SK-N-SH (cell line): ENCODE measurements at regions not wholly inside any gene's neighbourhood (a gene's known extent, or its start where the extent isn't known, plus 50 kb on each side); places are given as distances from the start of the nearest gene placed in this dataset.

Source experiments
- CTCF ChIA-PET: fragments of 300-600, 350-600 bp; formaldehyde crosslinking; extraction: SDS; loops from one replicate; lab custom pipeline; 2021; lab: Yijun Ruan, JAX
- POLR2A ChIA-PET: fragments of 350-600 bp; sonication (Branson Sonifier 250); formaldehyde crosslinking; extraction: SDS; loops from one replicate; lab custom pipeline; 2020; ENCODE audit warnings: antibody characterized with exemption, inconsistent platforms; lab: Yijun Ruan, JAX
- DNase-seq: peaks from one replicate; pipeline ENCODE4 v3.0.0; 2012
- H2AFZ ChIP-seq: fragments of 200-600 bp; sonication (generic); 2 replicates; pipeline ENCODE4 v1.8.1; 2016; ENCODE audit warnings: antibody characterized with exemption, mild to moderate bottlenecking, low read depth
- H3F3A ChIP-seq: fragments of 200-600 bp; sonication (generic); replicated peaks from 2 replicates; pipeline ENCODE3; 2016; ENCODE audit warnings: antibody characterized with exemption, mild to moderate bottlenecking; ENCODE audit not compliant: insufficient read depth
- H3K27ac ChIP-seq, 2 experiments: fragments of 200-500 bp in 1 of 2; fragments of 200-600 bp in 1 of 2; sonication (Bioruptor generic) in 1 of 2; sonication (generic), shearing (Covaris generic) in 1 of 2; 2 replicates each; pipeline versions ENCODE4 v1.5.1 to v1.6.1; 2014 to 2016; ENCODE audit warnings: low read depth in 2 of 2, inconsistent platforms in 1 of 2, low read length in 1 of 2, mild to moderate bottlenecking in 1 of 2, mixed read lengths in 1 of 2
- H3K27me3 ChIP-seq: fragments of 200-600 bp; sonication (generic), shearing (Covaris generic); 2 replicates; pipeline ENCODE4 v1.6.1; 2016; ENCODE audit warnings: mixed run types; ENCODE audit not compliant: insufficient read depth
- H3K36me3 ChIP-seq, 2 experiments: fragments of 200-500 bp in 1 of 2; fragments of 200-600 bp in 1 of 2; sonication (Bioruptor generic) in 1 of 2; sonication (generic) in 1 of 2; replicated peaks in 1 of 2; 2 replicates each; pipeline versions ENCODE3 to v1.5.1; 2014 to 2016; ENCODE audit warnings: low read length in 1 of 2, mild to moderate bottlenecking in 1 of 2; ENCODE audit not compliant: insufficient read depth in 2 of 2, control insufficient read depth in 1 of 2
- H3K4me1 ChIP-seq, 2 experiments: fragments of 200-500 bp in 1 of 2; fragments of 200-600 bp in 1 of 2; sonication (Bioruptor generic) in 1 of 2; sonication (generic), shearing (Covaris generic) in 1 of 2; 2 replicates each; pipeline versions ENCODE4 v1.5.1 to v1.6.1; 2014 to 2016; ENCODE audit warnings: low read depth in 1 of 2, low read length in 1 of 2, mixed run types in 1 of 2; ENCODE audit not compliant: insufficient read depth in 2 of 2, control insufficient read depth in 1 of 2
- H3K4me2 ChIP-seq: fragments of 200-600 bp; sonication (generic), shearing (Covaris generic); 2 replicates; pipeline ENCODE4 v1.6.1; 2017; ENCODE audit warnings: mixed run types
- H3K4me3 ChIP-seq, 2 experiments: fragments of 200-500 bp in 1 of 2; fragments of 200-600 bp in 1 of 2; sonication (Bioruptor generic) in 1 of 2; sonication (generic), shearing (Covaris generic) in 1 of 2; 2 replicates each; pipeline versions ENCODE4 v1.5.1 to v1.8.1; 2014 to 2016; ENCODE audit warnings: low read depth in 2 of 2, inconsistent platforms in 1 of 2, low read length in 1 of 2, mild to moderate bottlenecking in 1 of 2, mixed read lengths in 1 of 2, moderate library complexity in 1 of 2
- H3K79me2 ChIP-seq: fragments of 200-600 bp; sonication (generic); 2 replicates; pipeline ENCODE4 v1.8.1; 2017; ENCODE audit warnings: mild to moderate bottlenecking; ENCODE audit not compliant: insufficient read depth
- H3K9ac ChIP-seq: fragments of 200-600 bp; sonication (generic); 2 replicates; pipeline ENCODE4 v1.6.1; 2017; ENCODE audit warnings: mixed run types
- H3K9me2 ChIP-seq: fragments of 200-600 bp; sonication (generic); 2 replicates; pipeline ENCODE4 v1.6.1; 2017; ENCODE audit warnings: mixed run types
- H3K9me3 ChIP-seq: fragments of 200-600 bp; sonication (generic); 2 replicates; pipeline ENCODE4 v1.6.1; 2017; ENCODE audit warnings: mixed run types, mild to moderate bottlenecking, moderate library complexity
- H4K20me1 ChIP-seq: fragments of 200-600 bp; sonication (generic); 2 replicates; pipeline ENCODE4 v1.6.1; 2017; ENCODE audit warnings: mild to moderate bottlenecking, mixed run types; ENCODE audit not compliant: insufficient read depth
- CHD2 ChIP-seq: fragments of 150-350 bp; IDR thresholded peaks from 2 replicates; pipeline ENCODE4 v1.6.1; 2018; ENCODE audit warnings: low read length; ENCODE audit not compliant: partially characterized antibody
- ELF1 ChIP-seq: IDR thresholded peaks from 2 replicates; pipeline ENCODE4 v1.4.0; 2012
- EZH2phosphoT487 ChIP-seq: fragments of 200-600 bp; sonication (generic); IDR thresholded peaks from 2 replicates; pipeline ENCODE4 v1.6.1; 2017; ENCODE audit warnings: low read depth, mixed run types, mild to moderate bottlenecking, antibody characterized with exemption, moderate library complexity, borderline replicate concordance
- FOXJ3 ChIP-seq: sonication (generic); formaldehyde crosslinking; IDR thresholded peaks from 2 replicates; pipeline ENCODE4 v1.5.1; 2020; ENCODE audit warnings: mild to moderate bottlenecking, missing genetic modification reagents
- FOXM1 ChIP-seq: IDR thresholded peaks from 2 replicates; pipeline ENCODE4 v1.4.0; 2012; ENCODE audit warnings: low read depth, mild to moderate bottlenecking
- GABPA ChIP-seq: IDR thresholded peaks from 2 replicates; pipeline ENCODE4 v1.4.0; 2012; ENCODE audit warnings: low read depth, mild to moderate bottlenecking
- IRF3 ChIP-seq: fragments of 150-350 bp; IDR thresholded peaks from 2 replicates; pipeline ENCODE4 v1.6.1; 2016; ENCODE audit warnings: mild to moderate bottlenecking, low read depth, low read length
- JUND ChIP-seq: IDR thresholded peaks from 2 replicates; pipeline ENCODE4 v1.4.0; 2012
- MEF2A ChIP-seq: IDR thresholded peaks from 2 replicates; pipeline ENCODE4 v1.4.0; 2012; ENCODE audit warnings: low read depth, borderline replicate concordance
- NFIC ChIP-seq: IDR thresholded peaks from 2 replicates; pipeline ENCODE4 v1.4.0; 2012; ENCODE audit warnings: borderline replicate concordance
- POLR2AphosphoS5 ChIP-seq: IDR thresholded peaks from 2 replicates; pipeline ENCODE4 v1.6.1; 2012; ENCODE audit warnings: low read depth, low read length
- RFX5 ChIP-seq: IDR thresholded peaks from 2 replicates; pipeline ENCODE4 v1.6.1; 2012; ENCODE audit warnings: mild to moderate bottlenecking, improper control_type of control experiment, low read length
- TAF1 ChIP-seq: IDR thresholded peaks from 2 replicates; pipeline ENCODE4 v1.6.1; 2012; ENCODE audit warnings: low read depth, mild to moderate bottlenecking, low read length, moderate library complexity, borderline replicate concordance
- TCF12 ChIP-seq: IDR thresholded peaks from 2 replicates; pipeline ENCODE4 v1.4.0; 2012
- TEAD4 ChIP-seq: IDR thresholded peaks from 2 replicates; pipeline ENCODE4 v1.4.0; 2012; ENCODE audit warnings: mild to moderate bottlenecking, borderline replicate concordance; ENCODE audit not compliant: insufficient read depth
- USF1 ChIP-seq: IDR thresholded peaks from 2 replicates; pipeline ENCODE4 v1.4.0; 2012; ENCODE audit warnings: low read depth, borderline replicate concordance
- ZBTB33 ChIP-seq: IDR thresholded peaks from 2 replicates; pipeline ENCODE4 v1.4.0; 2012; ENCODE audit warnings: low read depth, borderline replicate concordance
- WGBS: methylation state at CpG from one replicate; pipeline ENCODE4 v1.1.6; 2017; ENCODE audit warnings: low lambda C conversion rate; 5-methylcytosine and 5-hydroxymethylcytosine counted together

- H3K79me2 ChIP-seq: no peaks in the 10 kb centered on the region
- TF ChIP-seq TCF12 (no peak), ZBTB33 (no peak), CHD2 (no peak), GABPA (no peak), JUND (no peak), FOXM1 (no peak), ELF1 (no peak), MEF2A (no peak), RFX5 (no peak), POLR2AphosphoS5 (no peak), FOXJ3 (CRISPR knock-in tag) (no peak), USF1 (no peak), NFIC (no peak), TEAD4 (no peak), IRF3 (no peak)
- no peak overlapping the region for H3K27ac ChIP-seq
- no peaks in the 10 kb centered on the region for H3K4me1 ChIP-seq
- WGBS: 52% methylated on average over 4 of the region's 4 CpGs
- H3K36me3 ChIP-seq: no peaks in the 10 kb centered on the region
- no peaks in the 10 kb centered on the region for H3K9me2 ChIP-seq
- no peak overlapping the region for H3K9ac ChIP-seq
- CTCF ChIA-PET: no interaction called here
- DNase-seq: no peak
- H3K9me3 ChIP-seq: no peaks in the 10 kb centered on the region
- H3F3A ChIP-seq: no peaks in the 10 kb centered on the region
- no peak overlapping the region for H3K4me3 ChIP-seq
- H3K4me2 ChIP-seq: no peak overlapping the region
- H2AFZ ChIP-seq: no peak overlapping the region
- POLR2A ChIA-PET: no interaction called here
- H3K27me3 ChIP-seq: no peaks in the 10 kb centered on the region
- H4K20me1 ChIP-seq: no peaks in the 10 kb centered on the region
Measured at GRCh38 chr10:109037978-109038377, 885.3 kb downstream of the XPNPEP1 start.

- Histone ChIP-seq H3K4me3 (no peak overlapping the region), H3K4me1 (no peaks in the 10 kb centered on the region), H4K20me1 (no peaks in the 10 kb centered on the region), H2AFZ (no peak overlapping the region), H3K4me2 (no peak overlapping the region), H3K9me3 (no peaks in the 10 kb centered on the region), H3K27me3 (0 out of 2 replicates have a peak, but pooled peaks cover 6% of the 10 kb centered on the region), H3K79me2 (no peaks in the 10 kb centered on the region), H3K9me2 (no peaks in the 10 kb centered on the region), H3K27ac (no peak overlapping the region), H3F3A (no peaks in the 10 kb centered on the region), H3K36me3 (no peaks in the 10 kb centered on the region), H3K9ac (no peak overlapping the region)
- no peak for TF ChIP-seq TAF1
- TF ChIP-seq EZH2phosphoT487: no peak
- TF ChIP-seq POLR2AphosphoS5: no peak
- no peak for TF ChIP-seq FOXJ3 (CRISPR knock-in tag)
- ChIA-PET CTCF (interaction anchor here (0.6 to 2.4 kb wide), 2 partner anchors 55 to 119 kb away, joined by 3 to 7 read pairs; no protein-coding TSS in a partner anchor), POLR2A (no interaction called here)
- DNase-seq: no peak
- WGBS: 37% methylated on average over 4 of the region's 4 CpGs
Measured at GRCh38 chr10:109030581-109031210, 892.6 kb downstream of the XPNPEP1 start.
